Activated CD8-positive, alpha-beta memory T cell treated with anti-CD3 and anti-CD28 coated beads, Interleukin-2, amount 50 U/mL, for 1 hour (primary cell): ENCODE measurements at regions not wholly inside any gene's neighbourhood (a gene's known extent, or its start where the extent isn't known, plus 50 kb on each side); places are given as distances from the start of the nearest gene placed in this dataset.

Experiments
- DNase-seq: peaks from one replicate; pipeline ENCODE4 v3.0.0-alpha.2; 2020; ENCODE audit errors: extremely low read depth

GRCh38 chr7:50166997-50167965 lies 74.2 kb upstream of the ZPBP start:
- no peak for DNase-seq

GRCh38 chr7:50164559-50165170 lies 71.6 kb upstream of the ZPBP start:
- no peak for DNase-seq

- no peak for DNase-seq
These were observed 67.2 kb upstream of the ZPBP start for GRCh38 chr7:50160206-50160605.

- DNase-seq = no peak
These were observed 66.1 kb upstream of the ZPBP start for GRCh38 chr7:50159154-50159553.

- no peak for DNase-seq
These were observed 63.7 kb upstream of the ZPBP start for GRCh38 chr7:50156706-50157105.

GRCh38 chr7:50156163-50156562 lies 63.1 kb upstream of the ZPBP start:
- DNase-seq = no peak

GRCh38 chr7:50155755-50156154 lies 62.7 kb upstream of the ZPBP start:
- DNase-seq = no peak

GRCh38 chr7:50153995-50154394 lies 60.9 kb upstream of the ZPBP start:
- DNase-seq = no peak

GRCh38 chr7:50153148-50153547 lies 60.1 kb upstream of the ZPBP start:
- no peak for DNase-seq

- no peak for DNase-seq
These were observed 59.4 kb upstream of the ZPBP start for GRCh38 chr7:50152486-50152885.

- DNase-seq = no peak
These were observed 58.6 kb upstream of the ZPBP start for GRCh38 chr7:50151661-50152060.

- DNase-seq = no peak
These were observed 58.0 kb upstream of the ZPBP start for GRCh38 chr7:50151001-50151400.

- no peak for DNase-seq
These were observed 56.3 kb upstream of the ZPBP start for GRCh38 chr7:50149369-50149768.

GRCh38 chr7:50147951-50148808 lies 55.1 kb upstream of the ZPBP start:
- DNase-seq = no peak

GRCh38 chr7:50146692-50147091 lies 53.6 kb upstream of the ZPBP start:
- no peak for DNase-seq

- DNase-seq = no peak
These were observed 52.8 kb upstream of the ZPBP start for GRCh38 chr7:50145801-50146338.

GRCh38 chr7:50145226-50145625 lies 52.2 kb upstream of the ZPBP start:
- DNase-seq = no peak
